ENCODE measurements at regions not wholly inside any gene's neighbourhood (a gene's known extent, or its start where the extent isn't known, plus 50 kb on each side); places are given as distances from the start of the nearest gene placed in this dataset.

DNA sequence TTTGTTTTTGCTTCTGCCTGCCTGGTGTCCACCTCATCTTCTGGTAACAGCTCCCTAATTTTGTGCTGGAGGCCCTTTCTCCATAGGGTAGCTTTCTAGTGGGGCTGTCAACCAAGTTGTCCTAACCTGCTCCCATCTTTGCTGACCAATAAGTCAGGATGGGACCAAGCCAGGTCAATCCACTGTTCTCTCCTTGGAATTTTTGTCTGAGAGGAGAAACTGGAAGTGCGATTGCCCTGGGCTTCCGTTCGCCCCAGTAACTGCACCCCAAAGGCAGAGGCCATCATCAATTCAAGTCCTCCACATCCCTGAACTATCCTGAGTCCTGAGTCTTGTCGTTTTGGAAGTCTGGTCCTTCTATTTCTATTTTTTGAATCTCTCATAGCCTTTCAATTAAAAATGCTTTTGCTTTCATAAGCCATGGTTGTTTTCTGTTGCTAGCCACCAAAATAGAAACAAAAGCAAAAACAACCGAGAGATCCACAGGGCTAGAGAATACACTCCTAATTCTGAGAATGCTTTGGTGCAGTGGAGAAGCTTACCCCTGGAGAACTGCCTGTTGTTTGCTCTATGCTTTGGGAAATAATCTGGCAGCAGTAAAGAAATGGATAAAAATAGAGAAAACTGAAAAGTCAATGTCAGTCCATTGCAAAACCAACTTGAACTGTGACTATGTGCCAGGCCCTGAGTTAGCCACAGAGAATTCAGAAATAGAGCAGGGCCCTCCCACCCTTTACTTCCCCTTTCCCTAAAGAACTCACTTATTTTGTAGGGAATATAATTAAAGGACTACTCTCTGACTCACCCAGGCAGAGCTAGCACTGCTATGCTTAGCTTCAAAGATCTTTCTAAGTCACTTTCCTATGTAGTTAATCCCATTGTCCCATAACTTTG, 368.1 kb downstream of the CXCL12 start:
- TF ChIP-seq POLR2AphosphoS5 (IDR thresholded peaks at IDR 0.05) (no peak), EP300 (IDR thresholded peaks at IDR 0.05) (no peak), POLR2A (IDR thresholded peaks at IDR 0.05) (no peak)
- TF ChIP-seq, protein P1, sequence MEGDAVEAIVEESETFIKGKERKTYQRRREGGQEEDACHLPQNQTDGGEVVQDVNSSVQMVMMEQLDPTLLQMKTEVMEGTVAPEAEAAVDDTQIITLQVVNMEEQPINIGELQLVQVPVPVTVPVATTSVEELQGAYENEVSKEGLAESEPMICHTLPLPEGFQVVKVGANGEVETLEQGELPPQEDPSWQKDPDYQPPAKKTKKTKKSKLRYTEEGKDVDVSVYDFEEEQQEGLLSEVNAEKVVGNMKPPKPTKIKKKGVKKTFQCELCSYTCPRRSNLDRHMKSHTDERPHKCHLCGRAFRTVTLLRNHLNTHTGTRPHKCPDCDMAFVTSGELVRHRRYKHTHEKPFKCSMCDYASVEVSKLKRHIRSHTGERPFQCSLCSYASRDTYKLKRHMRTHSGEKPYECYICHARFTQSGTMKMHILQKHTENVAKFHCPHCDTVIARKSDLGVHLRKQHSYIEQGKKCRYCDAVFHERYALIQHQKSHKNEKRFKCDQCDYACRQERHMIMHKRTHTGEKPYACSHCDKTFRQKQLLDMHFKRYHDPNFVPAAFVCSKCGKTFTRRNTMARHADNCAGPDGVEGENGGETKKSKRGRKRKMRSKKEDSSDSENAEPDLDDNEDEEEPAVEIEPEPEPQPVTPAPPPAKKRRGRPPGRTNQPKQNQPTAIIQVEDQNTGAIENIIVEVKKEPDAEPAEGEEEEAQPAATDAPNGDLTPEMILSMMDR (IDR thresholded peaks at IDR 0.05): no peak
- peak in 1 of 2 donors; percentile 56 for ATAC-seq (ENCODE audit: low FRiP score in 2 of 2)

DNA sequence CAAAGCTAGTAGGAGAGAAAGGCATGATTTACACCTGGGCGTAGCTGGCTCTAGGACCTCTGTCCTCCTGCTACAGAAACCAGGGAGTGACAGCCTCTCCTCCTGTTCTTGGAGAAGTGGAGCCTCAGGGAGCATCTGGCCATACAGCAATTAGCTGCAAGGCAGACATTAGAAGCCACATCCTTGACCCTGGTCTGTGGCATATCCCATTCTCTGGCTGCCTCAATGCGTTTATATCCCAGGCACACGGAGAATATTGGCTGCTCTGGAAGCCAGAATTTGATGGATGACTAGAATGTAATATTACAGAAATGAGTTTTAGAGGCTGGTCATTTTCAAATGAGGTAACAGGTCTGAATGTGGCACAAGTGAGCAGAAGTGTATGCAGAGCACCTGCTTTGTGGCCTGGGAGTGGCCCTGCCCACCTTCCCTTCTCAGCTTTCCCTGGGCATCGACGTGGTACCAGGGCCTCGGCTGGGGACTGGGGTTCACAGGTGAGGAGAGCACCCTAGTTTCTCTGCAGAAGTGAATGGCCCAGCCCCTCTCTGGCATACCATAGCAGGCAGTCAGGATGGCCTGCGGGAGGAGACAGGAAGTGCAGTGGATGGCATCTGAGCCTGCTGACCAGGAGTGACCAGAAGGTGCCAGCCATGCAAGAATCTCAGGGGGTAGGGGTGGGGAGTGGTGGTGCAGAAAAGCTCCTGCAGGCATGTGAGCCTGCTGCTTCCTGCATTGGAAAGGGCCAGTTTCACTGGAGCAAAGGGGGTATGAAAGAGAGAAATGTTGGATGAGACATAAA, 367.2 kb upstream of the ZNF32 start:
- peak overlapping the region in 1 of 4 donors; percentile 30 for H3K27ac ChIP-seq
- H3K9me3 ChIP-seq: no peaks in the 10 kb centered on the region
- no peak for ATAC-seq (ENCODE audit: low FRiP score in 2 of 2)
- peaks cover 4 to 10% (median 6%) of the 10 kb centered on the region in 4 donors for H3K4me1 ChIP-seq
- H3K27me3 ChIP-seq: no peaks in the 10 kb centered on the region
- no peak overlapping the region for H3K4me3 ChIP-seq
- H3K36me3 ChIP-seq: no peaks in the 10 kb centered on the region
- WGBS, 2 donors: 86 to 93% methylated on average over 4 to 7 of the region's 7 CpGs
- no peak for DNase-seq
- TF ChIP-seq EP300 (IDR thresholded peaks at IDR 0.05) (no peak), POLR2AphosphoS5 (IDR thresholded peaks at IDR 0.05) (no peak)
- TF ChIP-seq, protein P1 (IDR thresholded peaks at IDR 0.05): no peak

More for the DNA sequence above, 368.1 kb downstream of the CXCL12 start:
- no peak for DNase-seq
- Histone ChIP-seq H3K27ac (peak overlapping the region in 2 of 4 donors; percentile 30 to 43), H3K36me3 (no peaks in the 10 kb centered on the region), H3K9me3 (no peaks in the 10 kb centered on the region), H3K27me3 (no peaks in the 10 kb centered on the region), H3K4me1 (peaks cover 4 to 10% (median 7%) of the 10 kb centered on the region in 4 donors), H3K4me3 (no peak overlapping the region)
- 82 to 88% methylated on average over 5 of the region's 5 CpGs for WGBS, 2 donors

DNA sequence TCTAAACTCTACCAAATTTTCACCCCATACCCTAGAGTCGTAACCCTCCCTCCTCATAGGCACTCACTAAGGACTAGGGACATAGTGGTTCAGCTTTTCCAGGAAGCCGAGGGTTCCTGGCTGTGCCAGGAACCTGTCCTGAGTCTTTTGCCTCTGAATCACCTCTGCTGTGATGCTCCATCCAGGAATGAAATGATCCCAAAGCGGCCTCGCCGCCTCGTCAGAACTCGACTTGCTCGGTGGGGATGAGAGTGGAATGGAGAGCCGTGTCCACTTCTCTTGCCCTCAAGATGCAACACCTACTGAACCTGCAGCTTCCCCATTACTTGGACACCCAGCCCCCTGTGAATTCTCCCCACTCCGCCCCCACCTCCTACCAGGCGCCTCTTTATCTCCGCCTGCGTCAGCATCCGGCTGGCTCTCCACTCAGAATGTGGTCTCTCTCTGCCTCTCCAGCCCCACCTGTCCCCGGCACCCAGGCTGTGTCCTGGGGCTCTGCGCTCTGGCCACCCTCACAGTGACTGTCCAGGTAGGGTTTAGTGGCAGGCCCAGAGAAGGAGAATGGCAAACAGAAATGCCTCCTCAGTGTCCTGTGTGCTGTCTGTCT, 366.1 kb upstream of the ZNF32 start:
- H3K27ac ChIP-seq: no peak overlapping the region
- TF ChIP-seq EP300 (IDR thresholded peaks at IDR 0.05) (no peak), POLR2AphosphoS5 (IDR thresholded peaks at IDR 0.05) (no peak), POLR2A (IDR thresholded peaks at IDR 0.05) (no peak)
- TF ChIP-seq, protein P1 (IDR thresholded peaks at IDR 0.05): no peak
- peaks cover 0 to 10% (median 4%) of the 10 kb centered on the region in 4 donors for H3K4me1 ChIP-seq
- no peaks in the 10 kb centered on the region for H3K27me3 ChIP-seq
- no peaks in the 10 kb centered on the region for H3K36me3 ChIP-seq
- H3K4me3 ChIP-seq: no peak overlapping the region
- ATAC-seq (ENCODE audit: low FRiP score in 2 of 2): no peak
- WGBS, 2 donors: 84 to 89% methylated on average over 16 of the region's 16 CpGs
- DNase-seq: peak in 1 of 2 donors; percentile 27
- no peaks in the 10 kb centered on the region for H3K9me3 ChIP-seq

DNA sequence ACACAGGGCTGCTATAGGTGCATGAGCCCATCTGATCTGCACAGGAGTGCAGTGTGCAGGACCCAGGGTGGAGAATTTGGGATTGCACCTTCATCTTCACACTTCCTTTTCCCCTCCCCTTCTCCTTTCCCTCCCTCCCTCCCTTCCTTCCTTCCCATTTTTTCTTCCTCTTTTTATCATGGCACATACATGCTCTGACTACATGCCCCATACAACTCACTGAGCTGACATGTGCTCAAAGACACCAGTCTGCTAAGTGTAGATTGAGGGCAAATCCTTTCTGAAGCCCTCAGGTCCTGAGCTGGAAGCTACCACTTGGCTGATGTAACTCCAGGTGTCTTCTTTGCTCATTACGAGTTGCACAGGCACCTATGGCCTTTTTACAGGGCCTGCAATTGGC, 365.3 kb upstream of the ZNF32 start:
- WGBS, 2 donors: 53 to 78% methylated on average over 1 of the region's 1 CpG
- ATAC-seq (ENCODE audit: low FRiP score in 2 of 2): no peak
- no peak overlapping the region for H3K4me3 ChIP-seq

More for the DNA sequence above, 365.3 kb upstream of the ZNF32 start:
- TF ChIP-seq, protein P1 (IDR thresholded peaks at IDR 0.05): no peak
- no peak for TF ChIP-seq POLR2A (IDR thresholded peaks at IDR 0.05)
- no peak for TF ChIP-seq EP300 (IDR thresholded peaks at IDR 0.05)
- TF ChIP-seq POLR2AphosphoS5 (IDR thresholded peaks at IDR 0.05): no peak
- Histone ChIP-seq H3K9me3 (no peaks in the 10 kb centered on the region), H3K27ac (no peak overlapping the region), H3K36me3 (no peaks in the 10 kb centered on the region), H3K4me1 (peaks cover 0 to 10% (median 4%) of the 10 kb centered on the region in 4 donors), H3K27me3 (no peaks in the 10 kb centered on the region)
- no peak for DNase-seq
